DND-41 (cell line): ENCODE measurements at regions not wholly inside any gene's neighbourhood (a gene's known extent, or its start where the extent isn't known, plus 50 kb on each side); places are given as distances from the start of the nearest gene placed in this dataset.

Experiments
- ATAC-seq: fragments of 200-7000 bp; cut with Tn5 transposase; 3 replicates; pipeline ENCODE4 v1.9.1; 2021; ENCODE audit warnings: low read depth; ENCODE audit not compliant: insufficient read depth
- DNase-seq: peaks from one replicate; pipeline ENCODE4 v3.0.0-alpha.2; 2020
- H2AFZ ChIP-seq: 2 replicates; pipeline ENCODE4 v1.6.0; 2012; ENCODE audit warnings: low read depth, low read length
- H3K27ac ChIP-seq: 2 replicates; pipeline ENCODE4 v1.5.1; 2012; ENCODE audit warnings: low read length, inconsistent platforms
- H3K27me3 ChIP-seq: fragments of 200-600 bp; sonication (generic); 2 replicates; pipeline ENCODE4 v1.6.0; 2012; ENCODE audit warnings: low read length, mild to moderate bottlenecking, inconsistent platforms; ENCODE audit not compliant: insufficient read depth, poor library complexity
- H3K36me3 ChIP-seq: 2 replicates; pipeline ENCODE4 v1.5.1; 2012; ENCODE audit warnings: low read length, inconsistent platforms; ENCODE audit not compliant: insufficient read depth
- H3K4me1 ChIP-seq: 2 replicates; pipeline ENCODE4 v1.5.1; 2012; ENCODE audit warnings: mild to moderate bottlenecking, low read length; ENCODE audit not compliant: insufficient read depth
- H3K4me2 ChIP-seq: 2 replicates; pipeline ENCODE4 v1.6.0; 2012; ENCODE audit warnings: mild to moderate bottlenecking, moderate library complexity, low read length, inconsistent platforms; ENCODE audit not compliant: insufficient read depth
- H3K4me3 ChIP-seq, 2 experiments: fragments of 200-600 bp in 1 of 2; shearing (Covaris generic) in 1 of 2; 2 replicates each; pipeline ENCODE4 v1.5.1; 2012 to 2016; ENCODE audit warnings: inconsistent platforms in 2 of 2, low read length in 2 of 2, mild to moderate bottlenecking in 2 of 2, low read depth in 1 of 2, moderate library complexity in 1 of 2
- H3K79me2 ChIP-seq: 2 replicates; pipeline ENCODE4 v1.6.0; 2012; ENCODE audit warnings: low read length, inconsistent platforms; ENCODE audit not compliant: insufficient read depth
- H3K9ac ChIP-seq: 2 replicates; pipeline ENCODE4 v1.6.0; 2012; ENCODE audit warnings: low read depth, mild to moderate bottlenecking, inconsistent platforms, low read length, moderate library complexity
- H3K9me3 ChIP-seq: 2 replicates; pipeline ENCODE4 v1.5.1; 2012; ENCODE audit warnings: low read length, moderate library complexity, mild to moderate bottlenecking, inconsistent platforms; ENCODE audit not compliant: insufficient read depth, severe bottlenecking
- H4K20me1 ChIP-seq: 2 replicates; pipeline ENCODE4 v1.6.0; 2012; ENCODE audit warnings: low read length; ENCODE audit not compliant: insufficient read depth
- CTCF ChIP-seq: IDR thresholded peaks from 2 replicates; pipeline ENCODE4 v1.5.1; 2012; ENCODE audit warnings: borderline replicate concordance, low read length, moderate library complexity, mild to moderate bottlenecking; ENCODE audit not compliant: poor library complexity, severe bottlenecking; ENCODE audit errors: extremely low read depth
- EZH2 ChIP-seq: IDR thresholded peaks from 3 replicates; pipeline ENCODE4 v1.6.1; 2012; ENCODE audit warnings: borderline replicate concordance, low read depth, mild to moderate bottlenecking, moderate library complexity, low read length, inconsistent platforms; ENCODE audit not compliant: severe bottlenecking

- Histone ChIP-seq H3K4me2 (no peak overlapping the region), H3K27ac (no peak overlapping the region), H3K36me3 (no peaks in the 10 kb centered on the region), H3K79me2 (no peaks in the 10 kb centered on the region), H3K4me1 (no peaks in the 10 kb centered on the region), H3K9me3 (no peaks in the 10 kb centered on the region), H3K27me3 (no peaks in the 10 kb centered on the region), H2AFZ (no peak overlapping the region), H4K20me1 (no peaks in the 10 kb centered on the region), H3K9ac (no peak overlapping the region), H3K4me3 (no peak overlapping the region)
- no peak for ATAC-seq
- TF ChIP-seq CTCF (no peak), EZH2 (no peak)
- no peak for DNase-seq
These were observed 688.6 kb downstream of the TENT5A start for GRCh38 chr6:81063891-81064290.

- H2AFZ ChIP-seq, result no peak overlapping the region
These were observed 698.4 kb downstream of the TENT5A start for GRCh38 chr6:81054036-81054435.

GRCh38 chr6:81051952-81052351 lies 700.5 kb downstream of the TENT5A start:
- Histone ChIP-seq H3K79me2 (no peaks in the 10 kb centered on the region), H3K4me3 (no peak overlapping the region), H3K36me3 (no peaks in the 10 kb centered on the region), H3K4me1 (no peaks in the 10 kb centered on the region), H4K20me1 (no peaks in the 10 kb centered on the region), H2AFZ (no peak overlapping the region), H3K9me3 (no peaks in the 10 kb centered on the region), H3K4me2 (no peak overlapping the region), H3K9ac (no peak overlapping the region), H3K27ac (no peak overlapping the region), H3K27me3 (no peaks in the 10 kb centered on the region)
- TF ChIP-seq CTCF (peak; percentile 14), EZH2 (no peak)
- DNase-seq (no peak), ATAC-seq (no peak)

More at GRCh38 chr6:81054036-81054435, 698.4 kb downstream of the TENT5A start:
- Histone ChIP-seq H3K27ac (no peak overlapping the region), H3K4me2 (no peak overlapping the region), H3K9me3 (no peaks in the 10 kb centered on the region), H3K79me2 (no peaks in the 10 kb centered on the region), H3K4me1 (no peaks in the 10 kb centered on the region), H3K4me3 (no peak overlapping the region), H3K27me3 (no peaks in the 10 kb centered on the region), H3K36me3 (no peaks in the 10 kb centered on the region), H3K9ac (no peak overlapping the region), H4K20me1 (no peaks in the 10 kb centered on the region)
- ATAC-seq (no peak), DNase-seq (no peak)
- no peak for TF ChIP-seq CTCF
- TF ChIP-seq EZH2, result no peak
